ENCODE measurements at regions not wholly inside any gene's neighbourhood (a gene's known extent, or its start where the extent isn't known, plus 50 kb on each side); places are given as distances from the start of the nearest gene placed in this dataset.

DNA sequence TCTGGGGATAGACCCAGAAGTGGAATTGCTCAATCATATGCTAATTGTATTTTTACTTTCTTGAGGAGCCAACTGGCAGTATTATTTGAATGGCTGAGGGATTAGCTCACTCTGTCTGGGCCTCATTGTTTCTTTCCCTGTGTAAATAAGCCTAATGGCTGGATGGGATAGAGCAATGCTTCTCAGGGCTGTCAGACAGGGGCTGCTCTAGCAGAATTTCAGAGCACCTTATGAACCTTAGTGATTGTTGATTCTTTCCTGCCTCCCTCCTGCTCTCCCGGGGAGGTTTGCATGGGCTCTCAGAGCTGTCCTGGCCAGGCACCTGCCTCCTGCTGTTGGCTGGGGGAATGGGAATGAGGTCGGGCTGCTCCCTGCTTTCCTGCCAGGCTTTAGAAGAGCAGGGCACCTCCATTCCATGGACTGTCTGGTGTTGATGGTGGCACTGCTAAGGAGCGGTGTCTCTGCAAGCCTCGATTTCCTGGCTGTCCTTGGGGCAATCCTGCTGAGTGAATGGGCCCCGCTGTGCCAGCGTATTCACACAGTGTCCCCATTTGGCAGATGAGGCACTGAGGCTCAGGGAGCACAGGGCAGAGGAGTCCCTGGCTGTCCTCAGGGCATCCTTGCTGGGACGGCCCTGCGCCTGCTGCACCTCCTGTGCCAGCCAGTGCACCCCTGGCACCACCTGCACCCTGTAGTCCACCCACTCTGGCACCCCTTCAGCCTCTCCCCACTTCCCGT, 468.2 kb upstream of the HS6ST1 start:
- TF ChIP-seq, protein P1, sequence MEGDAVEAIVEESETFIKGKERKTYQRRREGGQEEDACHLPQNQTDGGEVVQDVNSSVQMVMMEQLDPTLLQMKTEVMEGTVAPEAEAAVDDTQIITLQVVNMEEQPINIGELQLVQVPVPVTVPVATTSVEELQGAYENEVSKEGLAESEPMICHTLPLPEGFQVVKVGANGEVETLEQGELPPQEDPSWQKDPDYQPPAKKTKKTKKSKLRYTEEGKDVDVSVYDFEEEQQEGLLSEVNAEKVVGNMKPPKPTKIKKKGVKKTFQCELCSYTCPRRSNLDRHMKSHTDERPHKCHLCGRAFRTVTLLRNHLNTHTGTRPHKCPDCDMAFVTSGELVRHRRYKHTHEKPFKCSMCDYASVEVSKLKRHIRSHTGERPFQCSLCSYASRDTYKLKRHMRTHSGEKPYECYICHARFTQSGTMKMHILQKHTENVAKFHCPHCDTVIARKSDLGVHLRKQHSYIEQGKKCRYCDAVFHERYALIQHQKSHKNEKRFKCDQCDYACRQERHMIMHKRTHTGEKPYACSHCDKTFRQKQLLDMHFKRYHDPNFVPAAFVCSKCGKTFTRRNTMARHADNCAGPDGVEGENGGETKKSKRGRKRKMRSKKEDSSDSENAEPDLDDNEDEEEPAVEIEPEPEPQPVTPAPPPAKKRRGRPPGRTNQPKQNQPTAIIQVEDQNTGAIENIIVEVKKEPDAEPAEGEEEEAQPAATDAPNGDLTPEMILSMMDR (IDR thresholded peaks at IDR 0.05 in 4 of 5, conservative IDR thresholded peaks at IDR 0.05 in 1 of 5) = no peak
- no peak for TF ChIP-seq POLR2A (IDR thresholded peaks at IDR 0.05)
